DMS153 treated with DMSO at 0.1 percent for 48 hours (cell line): ENCODE measurements at regions not wholly inside any gene's neighbourhood (a gene's known extent, or its start where the extent isn't known, plus 50 kb on each side); places are given as distances from the start of the nearest gene placed in this dataset.
"Not testable (repeated sequence)": the region's sequence is repeated elsewhere in the genome, so short reads cannot be mapped to it uniquely, and the experiment has no call there.

Experiments used
- DNase-seq: peaks from one replicate; lab custom pipeline; 2025; ENCODE audit not compliant: unreplicated experiment; lab: John Stamatoyannopoulos, UW

DNA sequence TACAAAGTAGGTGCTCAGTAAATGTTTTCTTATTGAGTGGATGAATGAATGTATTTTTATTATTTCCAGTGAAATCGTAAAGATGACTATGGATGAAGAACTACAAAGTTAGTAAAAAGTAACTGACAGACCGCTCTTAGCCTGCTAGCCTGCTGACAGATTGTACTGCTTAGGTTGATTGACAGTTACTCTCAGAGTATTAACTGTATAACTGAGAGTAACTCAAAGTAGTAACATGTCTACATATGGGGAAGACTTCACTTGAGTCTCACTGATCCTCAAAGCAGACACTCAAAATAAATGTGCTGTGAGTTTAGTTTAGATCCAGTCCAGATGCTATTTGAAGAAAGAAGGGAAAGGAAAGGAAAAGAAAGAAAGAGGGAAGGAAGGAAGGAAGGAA is 272.3 kb upstream of the AMIGO2 start:
- DNase-seq = no peak

DNA sequence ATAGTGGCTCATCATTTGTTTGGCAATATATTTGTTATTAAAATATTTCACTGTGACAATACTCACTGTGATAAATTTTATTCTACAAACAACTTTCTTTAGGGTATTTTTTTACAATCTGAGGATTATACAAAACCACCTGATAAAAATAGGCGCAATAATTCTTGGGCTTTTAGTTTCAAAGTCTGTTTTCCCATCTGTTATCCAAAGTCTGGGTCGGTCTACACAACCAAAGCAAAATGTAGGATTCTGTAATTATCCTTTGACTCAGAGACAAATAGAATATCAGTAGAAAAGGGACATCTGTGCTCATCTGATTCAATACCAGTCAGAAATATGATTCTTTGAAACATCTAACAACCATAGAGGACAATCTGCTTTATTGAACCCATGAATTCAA is 271.8 kb upstream of the AMIGO2 start:
- no peak for DNase-seq

DNA sequence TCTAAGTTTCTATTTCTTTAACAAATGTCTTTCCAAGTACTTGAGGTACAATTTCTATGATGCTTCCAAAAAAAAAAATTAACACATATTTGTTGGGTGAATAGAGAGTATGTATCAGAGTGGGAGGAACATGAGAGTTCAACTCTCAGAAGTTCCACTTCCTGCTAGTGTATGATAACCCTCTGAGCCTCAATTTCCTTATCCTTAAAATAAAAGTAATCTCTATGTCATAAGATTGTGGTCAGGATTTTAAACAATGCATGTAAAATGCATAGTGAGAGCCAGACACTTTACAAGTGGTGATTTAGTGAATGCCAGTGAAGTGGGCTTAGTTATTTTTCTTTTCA is 270.3 kb upstream of the AMIGO2 start:
- no peak for DNase-seq

DNA sequence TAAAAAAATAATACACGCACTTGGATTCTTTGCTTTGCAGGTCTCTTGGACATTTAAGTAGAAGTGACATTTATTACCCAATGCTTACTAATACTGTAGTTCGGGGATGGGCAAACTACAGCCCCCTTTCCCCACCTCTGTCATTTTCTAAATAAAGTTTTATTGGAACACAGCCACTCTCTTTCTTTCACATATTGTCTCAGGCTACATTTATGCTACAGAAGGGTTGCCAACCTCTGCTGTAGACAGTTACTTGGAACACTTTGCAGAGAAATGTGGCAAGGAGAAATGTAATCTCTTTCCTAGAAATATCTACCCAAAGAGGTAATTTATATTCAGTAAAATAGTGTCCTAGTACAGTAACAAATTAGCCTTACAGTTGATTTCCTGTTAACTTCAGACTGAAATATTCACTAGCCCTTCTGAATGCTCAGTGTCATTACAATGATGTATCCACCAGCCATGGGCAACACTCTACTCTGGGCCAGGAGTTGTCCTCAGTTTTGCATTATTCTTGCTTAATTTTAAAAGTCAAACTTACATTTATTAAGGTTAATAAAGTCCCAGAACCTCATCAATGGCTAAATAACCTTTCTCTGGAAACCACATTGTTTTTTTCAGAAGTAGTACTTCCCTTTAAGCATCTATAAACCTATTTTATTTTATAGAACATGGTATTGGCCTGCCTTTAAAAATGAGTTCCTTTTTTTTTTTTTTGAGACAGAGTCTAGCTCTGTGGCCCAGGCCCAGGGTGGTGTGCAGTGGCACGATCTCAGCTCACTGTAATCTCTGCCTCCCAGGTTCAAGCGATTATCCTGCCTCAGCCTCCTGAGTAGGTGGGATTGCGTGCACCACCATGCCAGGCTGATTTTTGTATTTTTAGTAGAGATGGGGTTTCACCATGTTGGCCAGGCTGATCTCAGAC is 269.6 kb upstream of the AMIGO2 start:
- DNase-seq = no peak

DNA sequence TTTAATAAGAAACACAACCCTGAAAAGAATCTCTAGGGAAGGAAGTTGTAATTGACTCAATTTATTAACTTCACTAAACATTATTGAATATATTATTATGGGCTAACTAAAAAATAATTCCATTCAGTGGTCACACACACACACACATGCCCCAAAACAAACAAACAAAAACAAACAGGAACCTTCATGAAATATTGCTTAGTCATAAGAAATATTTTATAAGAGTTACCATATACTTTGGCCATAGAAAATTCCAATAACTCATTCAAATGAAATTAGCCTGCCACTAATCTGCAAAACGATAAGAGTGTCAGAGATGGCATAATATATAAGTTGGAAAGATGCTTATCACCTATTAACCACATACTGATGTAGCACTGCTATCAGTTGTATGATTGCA is 268.4 kb upstream of the AMIGO2 start:
- DNase-seq = no peak

DNA sequence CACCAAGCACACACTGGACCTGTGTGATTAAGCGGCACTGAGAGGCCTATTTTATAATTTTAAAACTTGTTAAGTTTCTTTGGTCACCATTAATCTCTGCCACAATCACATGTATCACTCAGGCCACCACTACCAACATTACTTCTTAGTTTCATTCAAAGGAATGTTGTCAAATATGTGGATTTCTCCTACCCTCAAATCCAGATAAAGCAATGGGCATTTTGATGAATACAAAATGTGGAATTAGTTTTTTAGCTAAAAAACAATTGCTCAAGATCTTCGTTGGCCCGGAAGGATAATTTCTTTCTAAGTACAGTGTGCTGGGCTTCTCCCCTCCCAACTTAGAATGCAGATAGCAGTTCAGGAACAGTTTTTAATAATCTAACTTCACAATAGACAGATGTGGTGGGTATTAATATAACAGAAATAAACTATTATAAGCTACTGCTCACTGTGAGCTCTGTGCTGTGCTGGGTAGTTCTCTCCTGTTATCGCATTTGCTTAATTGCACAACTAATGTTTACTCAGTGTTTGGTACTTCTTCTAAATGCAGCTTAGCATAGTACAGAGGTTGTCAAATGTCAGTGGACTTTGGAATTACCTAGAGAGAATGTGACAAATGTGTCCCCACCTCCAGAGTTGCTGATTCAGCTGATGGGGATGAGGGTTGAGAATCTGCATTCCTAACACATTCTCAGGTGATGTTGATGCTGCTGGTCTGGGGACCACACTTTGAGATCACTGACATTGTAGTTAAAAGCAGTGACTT is 266.7 kb upstream of the AMIGO2 start:
- DNase-seq = no peak

DNA sequence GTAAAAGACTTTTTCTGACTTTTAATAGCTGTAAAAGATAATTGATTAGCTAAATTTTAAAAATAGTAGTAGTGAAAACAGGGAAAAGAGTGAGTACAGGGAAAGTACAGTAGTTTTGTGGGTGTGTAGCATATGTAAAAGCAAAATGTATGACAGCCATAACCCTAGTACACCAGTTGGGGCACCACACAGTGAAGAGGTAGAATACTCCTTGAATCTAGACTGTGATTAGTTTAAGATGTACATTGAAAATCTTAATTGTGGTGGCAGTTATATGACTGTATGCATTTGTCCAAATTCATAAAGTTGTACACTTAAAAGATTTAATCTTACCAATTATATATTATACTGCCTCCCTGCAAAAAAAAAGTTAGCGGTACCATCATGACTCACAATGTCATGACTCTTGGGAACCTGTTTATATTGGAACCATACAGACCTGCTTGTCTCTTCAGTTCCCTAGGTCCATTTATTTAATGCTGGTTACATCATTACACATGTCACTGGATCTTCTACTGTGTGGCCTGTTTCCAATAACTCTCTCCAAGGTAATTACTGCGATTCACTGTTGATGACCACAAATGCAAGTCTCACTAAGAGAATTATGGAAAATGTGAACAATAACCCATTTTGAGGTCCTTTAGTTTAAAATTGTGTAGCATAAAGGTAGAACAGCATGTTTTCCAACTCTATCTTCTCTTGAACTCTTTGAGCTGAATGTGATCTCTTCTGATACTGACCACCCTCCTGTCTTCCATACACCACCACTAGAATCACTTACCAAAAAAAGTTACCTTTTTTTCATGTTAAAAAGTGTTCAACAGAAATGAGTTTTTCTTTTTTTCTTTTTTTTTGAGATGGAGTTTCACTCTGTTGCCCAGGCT is 264.2 kb upstream of the AMIGO2 start:
- DNase-seq = no peak

DNA sequence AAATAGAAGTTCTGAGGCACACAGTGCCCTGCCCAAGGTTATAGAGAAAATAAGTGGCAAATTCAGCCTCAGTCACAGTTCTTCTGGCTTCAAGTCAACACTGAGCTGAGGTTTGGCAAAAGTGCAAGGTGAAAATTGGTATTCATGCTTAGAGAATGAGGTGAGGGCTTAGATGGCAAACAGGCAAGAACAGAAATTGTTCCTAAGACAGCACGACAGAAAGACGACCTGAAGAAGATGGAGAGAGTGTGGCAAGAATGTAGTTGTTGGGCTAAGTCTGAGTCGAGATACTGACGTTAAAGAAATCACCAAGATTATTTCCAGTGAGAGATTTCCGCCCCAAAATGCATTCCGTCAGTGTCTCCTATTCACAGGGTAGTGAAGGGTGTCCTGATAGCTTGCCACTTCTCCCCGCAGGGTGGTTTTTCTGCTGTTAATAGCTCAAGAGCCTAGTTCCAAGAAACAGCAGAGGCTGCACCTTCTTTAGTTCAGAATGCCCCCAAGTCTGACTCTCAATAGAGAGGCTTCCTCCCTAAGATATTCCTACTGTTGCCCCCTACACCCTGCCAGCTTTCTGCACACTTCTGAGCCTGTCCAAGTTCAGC is 260.8 kb upstream of the AMIGO2 start:
- DNase-seq = no peak

DNA sequence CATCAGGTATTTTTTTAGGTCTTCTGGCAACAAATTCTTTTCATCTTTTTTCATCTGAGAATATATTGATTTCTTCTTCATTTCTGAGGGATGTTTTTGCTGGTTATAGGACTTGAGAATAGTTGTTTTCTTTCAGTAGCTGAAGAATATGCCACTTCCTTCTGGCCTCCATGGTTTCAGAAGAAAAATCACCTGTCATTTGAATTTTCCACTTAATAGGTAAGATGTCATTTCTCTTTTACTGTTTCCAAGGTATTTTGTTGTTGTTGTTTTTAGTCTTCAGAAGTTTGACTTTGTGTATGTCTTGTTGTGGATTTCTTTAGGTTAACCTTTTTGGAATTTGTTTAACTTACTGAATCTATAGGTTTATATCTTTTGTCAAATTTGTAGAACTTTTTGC is 257.8 kb upstream of the AMIGO2 start:
- DNase-seq = no peak

DNA sequence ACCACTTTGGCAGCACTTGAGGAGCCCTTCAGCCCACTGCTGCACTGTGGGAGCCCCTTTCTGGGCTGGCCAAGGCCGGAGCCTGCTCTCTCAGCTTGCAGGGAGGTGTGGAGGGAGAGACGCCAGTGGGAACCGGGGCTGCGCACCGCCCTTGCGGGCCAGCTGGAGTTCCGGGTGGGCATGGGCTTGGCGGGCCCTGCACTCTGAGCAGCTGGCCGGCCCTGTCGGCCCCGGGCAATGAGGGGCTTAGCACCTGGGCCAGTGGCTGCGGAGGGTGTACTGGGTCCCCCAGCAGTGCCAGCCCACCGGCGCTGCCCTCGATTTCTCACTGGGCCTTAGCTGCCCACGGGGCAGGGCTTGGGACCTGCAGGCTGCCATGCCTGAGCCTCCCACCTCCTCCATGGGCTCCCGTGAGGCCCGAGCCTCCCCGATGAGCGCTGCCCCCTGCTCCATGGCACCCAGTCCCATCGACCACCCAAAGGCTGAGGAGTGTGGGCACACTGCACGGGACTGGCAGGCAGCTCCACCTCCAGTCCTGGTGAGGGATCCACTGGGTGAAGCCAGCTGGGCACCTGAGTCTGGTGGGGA is 253.6 kb upstream of the AMIGO2 start:
- DNase-seq = not testable (repeated sequence)

DNA sequence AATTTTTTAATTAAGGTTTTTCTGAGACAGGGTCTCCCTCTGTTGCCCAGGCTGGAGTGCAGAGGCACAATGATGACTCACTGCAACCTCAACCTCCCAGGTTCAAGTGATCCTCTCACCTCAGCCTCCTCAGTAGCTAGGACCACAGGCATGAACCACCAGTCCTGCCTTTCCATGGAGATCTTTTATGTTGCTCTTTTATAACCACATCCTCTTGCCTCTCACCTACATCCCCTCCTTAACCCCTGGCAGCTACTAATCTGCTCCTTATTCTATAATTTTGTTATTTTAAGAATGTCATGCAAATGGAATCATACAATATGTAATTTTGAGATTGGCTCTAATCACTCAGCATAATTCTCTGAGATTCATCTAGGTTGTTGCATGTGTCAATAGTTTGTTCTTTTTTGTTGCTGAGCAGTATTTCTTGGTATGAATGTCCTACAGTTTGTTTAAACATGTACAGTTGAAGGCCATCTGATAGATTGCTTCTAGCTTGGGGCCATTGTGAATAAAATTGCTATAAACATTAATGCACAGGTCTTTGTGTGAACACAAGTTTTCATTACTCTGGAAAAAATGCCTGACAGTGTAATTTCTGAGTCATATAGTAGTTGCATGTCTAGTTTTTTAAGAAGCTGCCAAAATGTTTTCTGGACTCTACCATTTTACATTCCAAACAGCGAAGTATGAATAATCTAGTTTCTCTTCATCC is 249.2 kb upstream of the AMIGO2 start:
- DNase-seq = no peak

DNA sequence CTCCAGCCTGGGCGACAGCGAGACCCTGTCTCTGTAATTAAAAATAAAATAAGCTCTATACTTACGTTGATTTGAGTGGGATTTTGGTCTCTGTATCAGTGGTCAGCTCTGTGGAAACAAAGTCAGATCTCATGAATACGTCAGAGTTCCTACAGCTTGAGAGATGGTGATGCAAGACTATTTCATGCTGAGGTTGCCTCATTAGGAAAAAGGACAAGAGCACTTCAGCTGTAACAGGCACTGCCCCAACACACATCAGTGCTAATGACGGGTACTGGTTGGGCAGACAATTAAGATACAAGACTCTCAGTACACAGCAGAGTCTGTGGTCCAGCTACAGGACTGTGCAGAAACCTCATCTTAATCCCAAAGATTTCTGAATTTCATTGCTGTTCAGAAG is 246.4 kb upstream of the AMIGO2 start:
- no peak for DNase-seq

DNA sequence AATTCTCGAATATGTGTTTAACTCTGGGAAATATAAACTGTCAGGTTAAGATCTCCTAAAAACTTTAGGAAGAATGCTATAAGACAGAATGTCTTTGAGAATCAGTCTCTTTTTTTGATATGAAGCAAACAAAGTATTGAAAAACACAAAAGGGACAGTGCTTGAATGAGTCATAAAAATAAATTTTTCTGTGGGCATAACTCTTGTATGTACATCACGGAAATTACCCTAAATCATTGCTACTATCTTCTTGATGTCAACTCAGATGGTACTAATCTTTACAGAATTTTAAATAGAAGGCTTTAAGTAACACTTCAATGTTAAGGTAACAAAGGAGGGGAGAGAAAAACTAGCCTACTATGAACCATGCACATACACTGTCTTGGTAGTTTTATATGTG is 244.0 kb upstream of the AMIGO2 start:
- no peak for DNase-seq

DNA sequence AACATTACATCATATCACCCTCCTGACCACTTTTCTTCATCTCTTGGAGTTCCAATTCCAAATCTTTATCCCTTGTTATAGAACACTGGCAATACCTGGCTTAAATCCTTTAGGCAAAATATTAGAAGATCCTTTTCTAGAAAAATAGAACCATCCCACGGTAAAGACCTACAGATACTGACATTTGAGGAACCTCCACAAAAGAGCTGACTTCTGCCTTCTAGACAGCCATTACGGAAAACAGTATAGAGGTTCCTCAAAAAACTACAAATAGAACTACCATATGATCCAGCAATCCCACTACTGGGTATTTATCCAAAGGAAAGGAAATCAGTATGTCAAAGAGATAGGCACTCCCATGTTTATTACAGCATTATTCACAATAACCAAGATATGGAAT is 241.7 kb upstream of the AMIGO2 start:
- no peak for DNase-seq

DNA sequence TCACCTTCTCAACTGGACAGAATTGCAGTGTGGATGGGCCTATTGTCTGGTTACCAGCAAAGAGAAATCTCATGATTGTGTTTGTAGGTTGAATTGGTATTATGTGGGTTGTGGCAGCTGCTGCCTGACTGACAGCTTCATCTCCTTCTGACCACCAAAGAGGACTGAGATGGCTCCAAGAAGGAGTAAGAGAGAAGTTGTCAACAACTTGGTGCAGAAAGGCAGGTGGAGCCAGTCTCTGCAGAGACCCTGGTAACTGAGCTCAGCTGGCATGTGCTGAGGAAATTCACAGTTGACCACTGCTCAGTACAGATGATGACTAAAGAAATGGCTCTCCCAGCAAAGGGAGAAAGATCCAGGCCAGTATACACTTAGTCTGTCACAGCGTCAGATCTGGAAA is 240.0 kb upstream of the AMIGO2 start:
- no peak for DNase-seq

DNA sequence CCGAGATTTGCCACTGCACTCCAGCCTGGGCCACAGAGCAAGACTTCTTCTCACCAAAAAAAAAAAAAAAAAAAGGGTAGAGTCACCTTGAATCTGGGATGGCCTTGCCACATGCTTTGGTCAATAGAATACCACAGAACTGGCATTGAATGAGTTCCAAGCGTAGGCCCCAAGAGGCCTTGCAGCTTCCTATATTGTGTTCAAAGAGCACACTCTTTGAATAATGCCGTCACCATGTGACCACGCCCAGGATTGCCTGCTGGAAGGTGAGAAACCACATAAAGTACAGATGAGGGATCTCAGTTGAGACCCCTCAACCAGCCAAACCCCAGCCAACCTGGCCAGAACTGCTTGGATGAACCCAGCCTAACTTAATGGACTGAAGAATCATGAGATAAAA is 239.2 kb upstream of the AMIGO2 start:
- no peak for DNase-seq

DNA sequence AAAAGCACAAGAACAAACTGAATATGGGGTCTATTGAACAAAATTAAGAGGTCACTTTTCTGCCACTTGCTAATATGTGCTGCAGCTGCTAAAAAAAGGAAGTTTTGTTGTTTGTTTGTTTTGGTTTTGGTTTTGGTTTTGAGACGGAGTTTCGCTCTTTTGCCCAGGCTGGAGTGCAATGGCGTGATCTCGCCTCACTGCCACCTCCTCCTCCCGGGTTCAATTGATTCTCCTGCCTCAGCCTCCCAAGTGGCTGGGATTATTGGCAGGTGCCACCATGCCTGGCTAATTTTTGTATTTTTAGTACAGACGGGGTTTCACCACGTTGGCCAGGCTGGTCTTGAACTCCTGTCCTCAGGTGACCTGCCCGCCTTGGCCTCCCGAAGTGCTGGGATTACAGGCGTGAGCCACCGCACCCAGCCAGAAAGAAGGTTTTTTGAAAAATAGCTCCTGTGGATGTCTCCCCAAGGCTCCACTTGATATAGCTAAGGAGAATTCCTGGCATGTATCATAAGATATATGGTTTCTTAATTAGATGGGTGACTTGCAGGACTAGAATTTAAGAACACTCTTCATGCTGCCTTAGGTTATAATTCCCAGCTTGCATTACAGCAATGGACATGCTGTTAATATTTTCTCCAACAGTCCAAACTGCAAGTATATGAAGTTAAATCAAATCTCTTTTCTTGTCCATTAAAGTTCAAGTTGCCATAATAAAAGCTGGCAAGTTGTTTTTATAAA is 237.6 kb upstream of the AMIGO2 start:
- DNase-seq = no peak

DNA sequence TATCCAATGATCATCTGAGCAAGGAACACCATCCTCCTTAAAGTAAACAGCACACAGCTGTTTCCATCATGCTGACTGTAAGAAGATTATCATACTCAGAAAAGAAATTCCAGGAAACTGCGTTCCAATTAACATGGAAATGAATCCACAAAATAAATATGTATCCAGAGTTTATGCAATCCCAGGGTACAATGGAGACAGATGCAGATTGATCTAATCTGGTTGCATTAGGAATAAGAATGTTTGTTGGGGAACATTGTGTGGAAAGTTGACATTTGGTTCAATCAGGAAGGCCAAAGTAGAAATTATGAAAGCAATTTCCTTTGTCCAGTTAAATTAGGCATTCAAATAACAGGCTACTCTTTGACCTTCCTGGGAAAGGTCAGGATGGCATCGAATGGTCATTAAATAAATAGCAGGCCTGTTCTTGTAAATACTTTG is 236.9 kb upstream of the AMIGO2 start:
- DNase-seq = no peak

DNA sequence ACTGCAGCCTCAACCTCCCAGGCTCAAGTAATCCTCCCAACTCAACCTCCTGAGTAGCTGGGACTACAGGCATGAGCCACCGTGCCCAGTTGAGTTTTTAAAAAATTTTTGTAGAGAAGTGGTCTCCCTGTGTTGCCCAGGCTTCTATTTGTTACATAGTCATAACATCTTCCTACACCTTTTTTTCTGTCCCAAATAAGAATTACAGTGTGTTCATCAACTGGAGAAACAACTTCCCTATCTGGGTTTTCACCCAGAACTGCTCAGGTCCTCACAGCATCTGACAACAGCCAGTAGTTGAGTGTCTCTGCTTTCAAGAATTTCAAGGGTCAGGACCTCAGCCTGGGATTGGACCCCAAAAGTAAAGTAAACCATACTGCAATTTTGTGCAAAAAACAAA is 235.2 kb upstream of the AMIGO2 start:
- no peak for DNase-seq
